ENCODE measurements at regions not wholly inside any gene's neighbourhood (a gene's known extent, or its start where the extent isn't known, plus 50 kb on each side); places are given as distances from the start of the nearest gene placed in this dataset.

DNA sequence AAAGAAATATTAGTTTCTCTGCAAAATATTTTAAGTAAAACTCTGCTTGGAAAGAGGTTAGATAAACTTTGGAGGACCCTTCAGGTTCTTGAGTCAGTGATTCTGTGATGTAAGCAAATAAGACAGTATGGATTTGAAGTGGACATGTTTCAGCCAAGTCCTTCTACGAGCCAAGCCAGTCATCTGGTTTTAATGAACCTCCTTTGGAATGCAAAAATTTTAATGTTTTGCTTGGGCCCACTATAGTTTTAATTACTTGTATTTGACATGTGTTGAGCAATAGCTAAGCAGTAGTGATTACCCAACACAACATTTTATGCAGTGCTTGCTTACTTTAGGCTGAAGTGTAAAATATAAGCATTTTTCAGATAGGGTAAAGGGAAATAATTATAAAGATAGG is 296.3 kb upstream of the SEMA3D start:
- Mint-ChIP-seq H3K36me3 (no peaks in the 10 kb centered on the region), H3K27ac (no peak overlapping the region), H3K27me3 (no peaks in the 10 kb centered on the region), H3K4me3 (no peak overlapping the region), H3K4me1 (ENCODE audit: low read depth) (no peaks in the 10 kb centered on the region), H3K9me3 (no peaks in the 10 kb centered on the region)
- POLR2A ChIA-PET: no interaction called here
- intact Hi-C loops (cut with micrococcal nuclease): no loop called here
- no peak for DNase-seq
- CTCF ChIA-PET: no interaction called here

DNA sequence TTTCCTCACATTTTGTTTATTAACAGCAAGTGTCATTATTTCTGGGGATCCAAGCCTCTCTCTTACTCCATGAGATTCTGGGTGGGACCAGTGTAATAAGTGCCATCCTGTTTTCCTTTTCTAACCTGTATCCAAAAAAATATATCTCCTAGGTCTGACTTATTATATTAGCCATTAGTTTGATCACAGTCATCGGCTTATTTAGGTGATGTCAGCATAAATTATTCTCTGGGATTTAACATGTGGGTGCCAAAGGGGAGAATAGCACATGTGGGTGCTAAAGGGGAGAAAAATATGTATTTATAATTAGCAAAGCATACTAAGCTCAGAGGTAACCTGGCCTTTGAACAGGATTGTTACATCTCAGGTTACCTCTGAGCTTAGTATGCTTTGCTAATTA is 293.8 kb upstream of the SEMA3D start:
- H3K36me3 Mint-ChIP-seq: no peaks in the 10 kb centered on the region
- intact Hi-C loops (cut with micrococcal nuclease): no loop called here
- ChIA-PET POLR2A (no interaction called here), CTCF (no interaction called here)
- H3K9me3 Mint-ChIP-seq: no peaks in the 10 kb centered on the region
- no peak for DNase-seq
- H3K4me3 Mint-ChIP-seq: no peak overlapping the region
- no peaks in the 10 kb centered on the region for H3K4me1 Mint-ChIP-seq (ENCODE audit: low read depth)
- H3K27ac Mint-ChIP-seq: no peak overlapping the region
- no peaks in the 10 kb centered on the region for H3K27me3 Mint-ChIP-seq

DNA sequence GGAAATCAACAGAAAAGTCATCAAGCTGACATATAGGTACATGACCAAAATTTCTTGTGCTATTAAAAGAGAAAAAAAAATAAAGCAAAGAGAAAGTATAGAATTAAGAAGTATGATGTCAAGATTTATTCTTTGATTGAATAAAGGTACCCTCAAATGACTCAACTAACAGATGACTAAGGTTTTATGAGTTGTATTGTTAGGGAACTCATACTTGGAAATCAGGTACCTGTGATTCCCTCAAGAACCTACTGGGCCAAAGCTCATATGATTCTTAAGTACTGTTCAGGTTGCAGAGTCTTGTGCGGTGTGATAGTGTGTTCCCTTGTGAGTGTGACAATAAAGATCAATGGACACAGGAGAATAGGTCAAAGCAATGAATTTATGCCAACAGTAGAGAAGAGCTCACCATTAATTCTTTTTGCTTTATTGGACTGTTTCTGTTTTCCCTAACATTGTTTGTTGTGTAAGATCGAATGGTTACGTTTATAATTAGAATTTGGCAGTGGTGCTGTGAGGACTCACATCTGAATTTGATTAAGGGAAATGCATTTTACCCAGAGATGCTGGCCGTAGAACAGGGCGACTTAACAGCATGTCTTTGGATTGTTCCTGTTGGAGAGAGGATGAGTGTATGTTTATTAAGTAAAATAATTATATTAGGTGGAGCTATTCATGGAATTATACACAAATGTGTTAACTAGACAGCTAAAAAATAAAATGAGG is 293.2 kb upstream of the SEMA3D start:
- H3K27me3 Mint-ChIP-seq: no peaks in the 10 kb centered on the region
- H3K27ac Mint-ChIP-seq: no peak overlapping the region
- H3K4me3 Mint-ChIP-seq: no peak overlapping the region
- no peaks in the 10 kb centered on the region for H3K36me3 Mint-ChIP-seq
- ChIA-PET POLR2A (no interaction called here), CTCF (no interaction called here)
- no peaks in the 10 kb centered on the region for H3K9me3 Mint-ChIP-seq
- H3K4me1 Mint-ChIP-seq (ENCODE audit: low read depth): no peaks in the 10 kb centered on the region
- intact Hi-C loops (cut with micrococcal nuclease): no loop called here
- DNase-seq: no peak

DNA sequence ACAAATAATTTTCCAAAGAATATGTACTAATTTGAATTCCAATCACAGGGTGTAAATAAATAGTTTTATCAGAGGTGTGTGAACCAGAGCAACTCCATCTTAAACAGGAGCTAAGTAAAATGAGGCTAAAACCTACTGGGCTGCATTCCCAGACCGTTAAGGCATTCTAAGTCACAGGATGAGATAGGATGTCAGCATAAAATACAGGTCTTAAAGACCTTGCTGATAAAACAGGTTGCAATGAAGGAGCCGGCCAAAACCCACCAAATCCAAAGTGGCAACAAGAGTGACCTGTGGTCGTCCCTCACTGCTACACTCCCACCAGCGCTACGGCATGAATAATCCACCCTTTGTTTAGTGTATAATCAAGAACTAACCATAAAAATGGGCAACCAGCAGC is 291.7 kb upstream of the SEMA3D start:
- H3K4me3 Mint-ChIP-seq: no peak overlapping the region
- DNase-seq: no peak
- H3K27me3 Mint-ChIP-seq: no peaks in the 10 kb centered on the region
- no peaks in the 10 kb centered on the region for H3K4me1 Mint-ChIP-seq (ENCODE audit: low read depth)
- H3K36me3 Mint-ChIP-seq: no peaks in the 10 kb centered on the region
- POLR2A ChIA-PET: no interaction called here
- CTCF ChIA-PET: no interaction called here
- H3K9me3 Mint-ChIP-seq: no peaks in the 10 kb centered on the region
- intact Hi-C loops (cut with micrococcal nuclease): no loop called here
- no peak overlapping the region for H3K27ac Mint-ChIP-seq

DNA sequence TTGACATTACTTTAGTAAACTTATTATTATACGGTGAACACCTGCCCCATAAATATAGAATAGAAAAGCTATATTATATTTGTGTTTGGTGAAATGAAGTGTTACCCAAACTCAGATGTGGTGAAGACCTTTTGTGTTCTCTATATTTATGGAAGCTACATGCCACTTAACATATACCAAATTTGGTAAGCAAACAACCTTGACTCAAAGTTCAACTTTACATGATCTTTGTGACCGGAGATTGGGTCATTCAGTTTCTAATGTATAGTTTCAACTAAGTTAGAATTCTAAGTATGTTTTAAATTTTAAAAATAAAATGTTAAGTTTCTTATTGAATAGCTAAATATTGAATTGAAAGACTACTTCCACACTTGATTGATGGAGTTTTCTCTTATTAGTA is 288.6 kb upstream of the SEMA3D start:
- POLR2A ChIA-PET: no interaction called here
- peaks cover 2% of the 10 kb centered on the region for H3K4me1 Mint-ChIP-seq (ENCODE audit: low read depth)

DNA sequence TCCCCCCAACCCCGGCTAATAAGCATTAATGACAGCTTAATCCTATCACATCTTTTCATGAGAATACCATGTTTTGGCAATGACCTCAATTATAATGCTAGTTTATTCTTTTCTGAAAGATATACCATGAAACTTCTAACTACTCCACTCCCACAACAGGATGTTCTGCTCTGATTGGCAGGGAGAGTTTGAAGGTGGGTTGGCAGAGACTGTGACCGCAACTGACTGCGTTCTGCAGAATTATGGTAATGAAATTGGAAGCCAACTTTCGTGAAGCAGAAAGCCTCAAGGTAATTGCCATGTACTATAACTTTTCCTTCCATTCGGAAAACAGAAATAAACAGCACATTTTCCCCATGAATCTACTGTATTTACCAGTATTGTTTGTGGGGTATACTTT is 288.2 kb upstream of the SEMA3D start:
- Mint-ChIP-seq H3K9me3 (peaks cover 3% of the 10 kb centered on the region), H3K4me1 (ENCODE audit: low read depth) (peaks cover 2% of the 10 kb centered on the region), H3K36me3 (no peaks in the 10 kb centered on the region), H3K27me3 (no peaks in the 10 kb centered on the region), H3K27ac (no peak overlapping the region), H3K4me3 (no peak overlapping the region)
- POLR2A ChIA-PET: no interaction called here
- intact Hi-C loops (cut with micrococcal nuclease): no loop called here
- no peak for DNase-seq
- CTCF ChIA-PET: interaction anchor here (0.6 kb wide), 1 partner anchor 434 kb away, joined by 3 read pairs; no protein-coding TSS in a partner anchor

More for the DNA sequence above, 288.6 kb upstream of the SEMA3D start:
- Mint-ChIP-seq H3K36me3 (no peaks in the 10 kb centered on the region), H3K9me3 (peaks cover 3% of the 10 kb centered on the region), H3K27ac (no peak overlapping the region), H3K4me3 (no peak overlapping the region), H3K27me3 (no peaks in the 10 kb centered on the region)
- CTCF ChIA-PET: interaction anchor here (0.6 kb wide), 1 partner anchor 434 kb away, joined by 3 read pairs; no protein-coding TSS in a partner anchor
- DNase-seq: no peak
- intact Hi-C loops (cut with micrococcal nuclease): no loop called here

DNA sequence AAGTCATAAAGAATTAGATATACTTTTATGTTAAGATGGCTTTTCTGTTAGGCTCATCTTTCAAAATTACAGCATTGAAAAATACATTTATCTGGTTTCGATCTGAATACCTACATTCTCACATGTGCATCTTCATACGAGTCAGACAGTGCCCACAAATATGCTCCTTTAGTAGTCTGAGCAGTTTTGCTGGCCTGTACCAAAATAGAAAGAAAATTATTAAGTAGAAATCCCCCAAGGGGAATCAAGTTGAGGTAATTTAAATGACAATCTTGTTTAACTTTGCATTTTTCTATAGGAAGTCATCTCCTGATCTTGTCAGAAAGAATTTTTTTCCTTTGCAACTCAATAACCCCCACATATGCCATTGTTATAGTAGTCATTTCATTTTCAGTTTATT is 287.4 kb upstream of the SEMA3D start:
- no peaks in the 10 kb centered on the region for H3K36me3 Mint-ChIP-seq
- no peak overlapping the region for H3K4me3 Mint-ChIP-seq
- DNase-seq: no peak
- peaks cover 3% of the 10 kb centered on the region for H3K9me3 Mint-ChIP-seq
- CTCF ChIA-PET: no interaction called here
- H3K27me3 Mint-ChIP-seq: no peaks in the 10 kb centered on the region
- peaks cover 2% of the 10 kb centered on the region for H3K4me1 Mint-ChIP-seq (ENCODE audit: low read depth)
- intact Hi-C loops (cut with micrococcal nuclease): no loop called here
- POLR2A ChIA-PET: no interaction called here
- no peak overlapping the region for H3K27ac Mint-ChIP-seq

DNA sequence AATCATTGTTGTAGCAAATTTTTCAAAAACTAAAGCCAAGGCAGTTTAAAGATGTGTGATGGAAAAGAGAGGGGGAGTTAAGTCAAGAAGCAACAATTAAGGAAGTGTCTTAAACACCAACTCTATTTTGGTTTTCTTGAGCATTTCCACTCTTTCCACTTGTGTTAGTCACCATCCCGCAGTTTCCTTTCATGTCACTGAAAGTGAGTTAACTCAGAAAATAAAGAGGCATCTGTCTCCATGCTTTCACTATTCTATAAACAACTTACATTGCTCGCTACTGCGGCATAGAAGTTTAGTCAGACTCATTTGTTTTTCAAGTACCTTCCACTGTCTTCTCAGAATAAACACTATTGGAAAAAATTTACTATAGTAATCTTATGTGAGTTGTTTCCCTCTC is 284.9 kb upstream of the SEMA3D start:
- DNase-seq: no peak
- CTCF ChIA-PET: no interaction called here
- intact Hi-C loops (cut with micrococcal nuclease): no loop called here
- no peak overlapping the region for H3K27ac Mint-ChIP-seq
- POLR2A ChIA-PET: no interaction called here
- H3K9me3 Mint-ChIP-seq: peaks cover 3% of the 10 kb centered on the region
- peaks cover 2% of the 10 kb centered on the region for H3K4me1 Mint-ChIP-seq (ENCODE audit: low read depth)
- H3K4me3 Mint-ChIP-seq: no peak overlapping the region
- H3K27me3 Mint-ChIP-seq: no peaks in the 10 kb centered on the region
- no peaks in the 10 kb centered on the region for H3K36me3 Mint-ChIP-seq

DNA sequence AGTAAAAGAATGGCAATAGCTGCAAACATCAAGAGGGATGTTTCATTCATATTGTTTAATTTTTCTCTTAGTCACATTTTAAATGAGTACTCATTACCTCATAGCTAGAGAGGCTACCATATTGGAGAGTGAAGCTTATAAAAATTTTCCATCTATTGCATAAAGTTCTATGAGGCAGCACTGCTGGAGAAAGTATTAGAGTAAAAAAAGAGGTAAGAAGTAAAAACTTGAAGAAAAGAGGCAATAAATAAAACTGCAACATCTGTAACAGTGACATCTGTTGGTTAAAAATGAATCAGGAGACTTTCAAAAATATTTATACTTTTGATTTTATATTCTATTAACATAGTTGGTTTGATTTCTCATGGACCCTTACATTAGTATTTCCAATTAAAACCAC is 284.5 kb upstream of the SEMA3D start:
- DNase-seq: no peak
- H3K36me3 Mint-ChIP-seq: no peaks in the 10 kb centered on the region
- no peak overlapping the region for H3K4me3 Mint-ChIP-seq
- intact Hi-C loops (cut with micrococcal nuclease): no loop called here
- POLR2A ChIA-PET: no interaction called here
- H3K27me3 Mint-ChIP-seq: no peaks in the 10 kb centered on the region
- no peak overlapping the region for H3K27ac Mint-ChIP-seq
- H3K4me1 Mint-ChIP-seq (ENCODE audit: low read depth): peaks cover 2% of the 10 kb centered on the region
- H3K9me3 Mint-ChIP-seq: peaks cover 6% of the 10 kb centered on the region
- CTCF ChIA-PET: interaction anchor here (0.6 kb wide), 1 partner anchor 450 kb away, joined by 3 read pairs; no protein-coding TSS in a partner anchor

DNA sequence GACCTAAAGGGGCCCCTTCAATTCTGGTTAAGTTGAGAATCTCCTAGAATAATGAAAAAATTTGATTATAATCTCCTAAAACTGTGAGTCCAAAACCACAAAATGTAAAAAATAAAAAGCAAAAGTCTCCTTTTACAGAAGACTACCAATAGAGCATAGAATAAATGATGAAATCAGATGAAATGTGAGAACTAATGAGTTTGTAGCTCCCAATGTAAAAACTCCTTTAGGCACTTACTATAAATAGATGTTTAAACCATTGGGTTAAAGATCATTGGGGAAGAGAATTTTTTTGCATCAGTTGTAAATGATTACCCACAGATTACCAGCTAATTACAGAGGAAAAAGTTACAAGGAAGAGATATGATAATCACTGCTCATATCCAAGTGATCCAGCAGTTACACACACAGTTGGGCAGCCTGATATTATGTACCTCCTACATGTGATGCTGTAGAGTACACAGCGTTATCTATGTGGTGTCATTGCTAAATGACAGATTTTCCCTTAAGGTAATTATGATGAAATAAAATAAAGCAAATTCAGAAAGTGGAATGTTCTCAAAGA is 282.7 kb upstream of the SEMA3D start:
- H3K36me3 Mint-ChIP-seq: no peaks in the 10 kb centered on the region
- intact Hi-C loops (cut with micrococcal nuclease): no loop called here
- H3K27ac Mint-ChIP-seq: no peak overlapping the region
- H3K4me1 Mint-ChIP-seq (ENCODE audit: low read depth): peaks cover 2% of the 10 kb centered on the region
- H3K9me3 Mint-ChIP-seq: peaks cover 6% of the 10 kb centered on the region
- H3K4me3 Mint-ChIP-seq: no peak overlapping the region
- ChIA-PET CTCF (no interaction called here), POLR2A (no interaction called here)
- no peak for DNase-seq
- no peaks in the 10 kb centered on the region for H3K27me3 Mint-ChIP-seq

DNA sequence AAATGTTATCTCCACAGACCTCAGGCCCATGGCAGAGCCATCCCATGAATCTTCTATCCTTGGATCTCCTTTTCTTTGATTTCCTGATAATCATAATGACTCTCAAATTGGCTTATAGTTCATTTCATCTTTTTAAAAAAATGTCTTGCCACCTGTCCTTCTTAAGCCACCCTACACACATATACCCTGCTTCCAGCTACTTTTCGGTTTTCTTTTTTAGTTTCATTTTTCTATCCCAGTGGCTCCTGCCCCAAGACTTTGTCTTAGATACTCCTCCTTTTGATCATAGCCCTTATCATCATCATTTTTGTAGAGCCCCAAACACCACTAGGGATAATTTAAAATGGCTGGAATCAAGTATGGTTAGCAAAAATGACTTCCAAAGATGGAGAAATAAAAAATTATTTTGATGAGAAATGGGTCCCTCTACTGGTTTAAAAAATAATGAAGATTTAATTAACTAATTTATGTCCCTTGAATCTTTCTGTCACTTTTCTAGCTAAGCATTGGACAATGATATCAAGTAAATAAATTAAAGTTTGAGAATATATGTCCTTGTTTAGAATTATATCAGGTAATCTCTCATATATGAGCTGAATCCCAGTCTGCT is 277.3 kb upstream of the SEMA3D start:
- ChIA-PET POLR2A (no interaction called here), CTCF (interaction anchor here (1.0 to 1.2 kb wide), 2 partner anchors 23 to 404 kb away, joined by 3 read pairs; no protein-coding TSS in a partner anchor)
- H3K4me3 Mint-ChIP-seq: no peak overlapping the region
- H3K9me3 Mint-ChIP-seq: peaks cover 2% of the 10 kb centered on the region
- H3K27ac Mint-ChIP-seq: no peak overlapping the region
- no peak for DNase-seq
- H3K36me3 Mint-ChIP-seq: no peaks in the 10 kb centered on the region
- H3K27me3 Mint-ChIP-seq: no peaks in the 10 kb centered on the region
- H3K4me1 Mint-ChIP-seq (ENCODE audit: low read depth): no peaks in the 10 kb centered on the region
- intact Hi-C loops (cut with micrococcal nuclease): no loop called here

DNA sequence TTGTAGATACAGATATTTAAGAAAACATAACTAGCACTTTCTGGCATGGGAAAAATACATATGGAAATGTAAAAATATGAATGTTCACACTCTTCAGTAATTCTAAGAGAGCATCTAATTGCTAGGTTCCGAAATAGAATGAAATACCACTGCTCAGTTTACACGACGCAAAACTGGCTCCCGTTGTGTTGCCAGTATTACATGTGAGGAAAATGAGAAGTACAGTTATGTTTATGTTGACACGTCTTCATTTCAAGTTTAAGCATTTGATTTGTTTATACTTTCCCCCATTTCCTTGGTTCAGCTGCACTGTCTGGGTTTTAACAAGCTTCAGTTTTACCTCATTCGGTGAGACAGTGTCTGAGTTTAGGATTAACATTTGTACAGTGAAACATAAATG is 275.8 kb upstream of the SEMA3D start:
- no peak for DNase-seq
- Mint-ChIP-seq H3K27me3 (no peaks in the 10 kb centered on the region), H3K4me1 (ENCODE audit: low read depth) (no peaks in the 10 kb centered on the region), H3K27ac (no peak overlapping the region), H3K9me3 (peaks cover 2% of the 10 kb centered on the region), H3K4me3 (no peak overlapping the region), H3K36me3 (no peaks in the 10 kb centered on the region)
- ChIA-PET CTCF (no interaction called here), POLR2A (no interaction called here)
- intact Hi-C loops (cut with micrococcal nuclease): no loop called here

DNA sequence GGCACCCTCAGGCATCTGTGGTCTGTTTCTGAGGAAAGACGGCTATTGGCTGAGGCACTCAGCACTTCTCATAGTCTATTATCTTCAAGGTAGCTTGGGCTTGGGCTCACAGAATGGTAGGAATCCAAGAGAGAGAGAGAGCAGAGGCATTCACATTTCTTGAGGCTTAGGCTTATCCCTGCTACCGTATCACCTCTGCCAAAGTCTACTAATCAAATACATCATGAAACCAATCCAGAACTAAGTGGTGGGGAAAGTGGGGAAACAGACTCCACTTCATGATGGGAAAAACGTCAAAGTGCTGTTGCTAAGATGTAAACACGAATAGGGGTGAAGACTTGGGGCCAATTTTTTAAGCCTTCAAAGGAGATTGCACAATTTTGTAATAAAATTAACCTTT is 271.1 kb upstream of the SEMA3D start:
- H3K9me3 Mint-ChIP-seq: no peaks in the 10 kb centered on the region
- ChIA-PET POLR2A (no interaction called here), CTCF (no interaction called here)
- DNase-seq: no peak
- no peaks in the 10 kb centered on the region for H3K4me1 Mint-ChIP-seq (ENCODE audit: low read depth)
- H3K36me3 Mint-ChIP-seq: no peaks in the 10 kb centered on the region
- no peaks in the 10 kb centered on the region for H3K27me3 Mint-ChIP-seq
- intact Hi-C loops (cut with micrococcal nuclease): no loop called here
- H3K4me3 Mint-ChIP-seq: no peak overlapping the region
- no peak overlapping the region for H3K27ac Mint-ChIP-seq
